Activated T-helper 17 cell treated with anti-CD3 and anti-CD28 coated beads, Interleukin-2, amount 50 U/mL, for 72 hours (primary cell): ENCODE measurements at regions not wholly inside any gene's neighbourhood (a gene's known extent, or its start where the extent isn't known, plus 50 kb on each side); places are given as distances from the start of the nearest gene placed in this dataset.

ENCODE experiments used
- ATAC-seq: fragments of 150-1000 bp; cut with Tn5 transposase; replicated peaks from 2 replicates; pipeline ENCODE4 v1.10.0; 2021; ENCODE audit warnings: mild to moderate bottlenecking, moderate library complexity
- H3K27ac Mint-ChIP-seq: one replicate; pipeline ENCODE4 v1.8.0; 2022; ENCODE audit warnings: mixed read lengths
- H3K27me3 Mint-ChIP-seq: one replicate; pipeline ENCODE4 v1.8.0; 2022; ENCODE audit warnings: mixed read lengths
- H3K36me3 Mint-ChIP-seq: one replicate; pipeline ENCODE4 v1.8.0; 2022; ENCODE audit warnings: low read depth, mild to moderate bottlenecking, mixed read lengths
- H3K4me1 Mint-ChIP-seq: one replicate; pipeline ENCODE4 v1.8.0; 2022; ENCODE audit warnings: mixed read lengths
- H3K4me3 Mint-ChIP-seq: one replicate; pipeline ENCODE4 v1.8.0; 2022; ENCODE audit warnings: mild to moderate bottlenecking, mixed read lengths
- H3K9me3 Mint-ChIP-seq: one replicate; pipeline ENCODE4 v1.8.0; 2022; ENCODE audit warnings: mixed read lengths

DNA sequence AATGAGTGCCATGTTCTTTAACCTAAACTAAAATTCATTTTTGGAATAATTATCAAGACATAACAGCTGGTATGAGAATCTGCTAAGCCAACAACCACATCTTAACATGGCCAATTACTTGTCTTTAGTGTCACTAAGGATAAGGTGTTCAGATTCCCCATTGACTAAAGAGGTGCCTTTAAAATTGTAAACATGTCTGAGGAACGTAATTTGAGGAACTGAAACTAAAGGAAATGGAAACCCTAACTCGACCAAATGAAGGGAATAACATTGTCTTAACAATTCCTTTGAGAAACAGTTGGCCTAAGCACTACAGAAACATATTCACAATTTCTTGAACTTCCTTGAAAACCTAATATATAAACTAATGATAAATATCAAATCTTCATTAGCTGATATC lies 355.4 kb upstream of the GULP1 start:
- Mint-ChIP-seq H3K27ac (no peak overlapping the region), H3K9me3 (no peaks in the 10 kb centered on the region)

DNA sequence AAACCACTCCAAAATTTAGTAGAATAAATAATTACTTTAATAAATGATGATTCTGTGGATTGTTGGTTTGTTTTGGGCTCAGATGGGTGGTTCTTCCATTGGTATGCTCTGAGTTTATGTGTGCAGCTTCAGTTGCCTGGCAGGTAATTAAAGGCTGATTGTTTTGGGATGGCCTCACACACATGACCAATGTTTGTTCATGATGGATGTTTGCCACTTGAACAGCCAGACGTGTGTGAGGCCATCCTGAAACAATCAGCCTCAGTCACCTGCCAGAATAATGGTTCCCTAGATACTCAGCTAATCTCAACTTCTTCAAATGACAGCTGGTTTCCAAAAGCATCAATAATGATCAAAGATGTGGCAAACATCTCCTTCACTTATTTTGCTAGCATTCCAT lies 352.5 kb upstream of the GULP1 start:
- Mint-ChIP-seq H3K36me3 (no peaks in the 10 kb centered on the region), H3K4me1 (no peaks in the 10 kb centered on the region), H3K9me3 (peaks cover 4% of the 10 kb centered on the region), H3K27me3 (no peaks in the 10 kb centered on the region), H3K4me3 (no peak overlapping the region), H3K27ac (no peak overlapping the region)
- no peak for ATAC-seq

More for the DNA sequence above, 355.4 kb upstream of the GULP1 start:
- Mint-ChIP-seq H3K4me3 (no peak overlapping the region), H3K36me3 (no peaks in the 10 kb centered on the region), H3K27me3 (no peaks in the 10 kb centered on the region), H3K4me1 (no peaks in the 10 kb centered on the region)
- no peak for ATAC-seq

DNA sequence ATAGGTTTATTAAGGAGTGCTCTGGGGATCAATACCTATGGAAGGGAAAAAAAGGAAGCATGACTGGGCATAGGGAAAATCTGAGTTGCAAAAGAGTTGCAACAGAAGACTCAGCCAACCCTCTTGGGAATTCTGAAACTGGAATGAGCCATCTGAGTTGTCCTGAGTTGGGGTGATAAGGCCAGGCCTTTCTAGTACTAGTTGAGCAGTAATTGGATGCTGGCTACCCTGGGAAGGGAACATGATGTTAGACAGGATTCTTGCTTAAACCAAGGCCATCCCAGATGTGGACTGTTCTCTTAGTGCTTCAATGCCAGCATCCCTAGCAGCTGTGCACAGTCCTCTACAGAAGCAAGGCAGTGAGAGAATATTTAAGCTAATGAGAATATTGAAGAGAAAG lies 348.8 kb upstream of the GULP1 start:
- Mint-ChIP-seq H3K27ac (no peak overlapping the region), H3K9me3 (peaks cover 8% of the 10 kb centered on the region), H3K4me1 (no peaks in the 10 kb centered on the region), H3K4me3 (no peak overlapping the region), H3K27me3 (no peaks in the 10 kb centered on the region), H3K36me3 (no peaks in the 10 kb centered on the region)
- no peak for ATAC-seq

DNA sequence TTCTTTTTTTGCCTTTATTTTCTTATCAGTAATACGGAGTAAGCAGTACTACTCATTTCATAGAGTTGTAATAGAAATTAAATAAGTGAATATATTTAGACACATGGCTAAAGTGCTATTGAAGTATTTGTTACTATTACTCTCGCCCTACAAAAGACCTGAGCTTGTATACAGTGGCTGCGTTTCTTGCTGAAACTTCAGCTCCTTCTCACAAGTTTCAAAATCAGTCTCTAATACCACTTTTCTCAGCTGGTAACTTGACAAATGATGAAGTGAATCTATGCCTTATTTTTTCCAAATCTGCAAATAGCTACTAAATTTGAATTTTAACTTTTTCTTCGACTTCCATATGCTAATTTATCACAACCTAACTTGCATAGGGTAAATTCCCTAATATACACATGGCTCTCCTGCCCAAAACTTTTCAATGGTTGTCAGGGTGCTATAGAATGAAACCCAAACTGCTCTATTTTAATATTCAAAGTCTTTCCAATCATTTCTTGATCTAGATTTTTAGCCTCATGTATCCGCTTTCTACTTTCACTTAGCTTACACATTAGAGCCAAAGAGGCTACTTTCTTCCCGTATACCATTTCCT lies 347.8 kb upstream of the GULP1 start:
- no peak overlapping the region for H3K27ac Mint-ChIP-seq
- no peak overlapping the region for H3K4me3 Mint-ChIP-seq
- H3K27me3 Mint-ChIP-seq, result no peaks in the 10 kb centered on the region
- H3K4me1 Mint-ChIP-seq, result no peaks in the 10 kb centered on the region
- peaks cover 8% of the 10 kb centered on the region for H3K9me3 Mint-ChIP-seq
- no peak for ATAC-seq
- H3K36me3 Mint-ChIP-seq, result no peaks in the 10 kb centered on the region

DNA sequence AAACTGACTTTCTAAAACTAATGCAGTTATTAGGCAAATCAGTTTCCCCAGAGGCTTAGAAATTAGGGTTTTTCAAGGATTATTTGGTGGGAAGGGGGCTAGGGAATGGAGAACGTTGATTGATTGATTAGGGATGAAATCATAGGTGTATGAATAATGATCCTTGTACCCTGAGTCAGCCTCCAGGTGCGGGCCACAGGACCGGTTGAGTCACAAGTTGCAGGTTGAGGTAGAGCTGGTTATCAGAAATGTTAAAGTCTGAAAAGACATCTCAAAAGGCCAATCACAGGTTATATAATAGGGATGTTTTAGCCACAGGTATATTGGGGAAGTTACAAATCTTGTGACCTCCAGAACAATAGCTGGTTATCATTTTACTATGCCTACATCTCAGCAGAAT lies 341.8 kb upstream of the GULP1 start:
- H3K9me3 Mint-ChIP-seq, result peaks cover 17% of the 10 kb centered on the region
- H3K36me3 Mint-ChIP-seq, result no peaks in the 10 kb centered on the region
- no peaks in the 10 kb centered on the region for H3K4me1 Mint-ChIP-seq
- H3K4me3 Mint-ChIP-seq, result no peak overlapping the region
- no peaks in the 10 kb centered on the region for H3K27me3 Mint-ChIP-seq
- ATAC-seq, result no peak
- no peak overlapping the region for H3K27ac Mint-ChIP-seq

DNA sequence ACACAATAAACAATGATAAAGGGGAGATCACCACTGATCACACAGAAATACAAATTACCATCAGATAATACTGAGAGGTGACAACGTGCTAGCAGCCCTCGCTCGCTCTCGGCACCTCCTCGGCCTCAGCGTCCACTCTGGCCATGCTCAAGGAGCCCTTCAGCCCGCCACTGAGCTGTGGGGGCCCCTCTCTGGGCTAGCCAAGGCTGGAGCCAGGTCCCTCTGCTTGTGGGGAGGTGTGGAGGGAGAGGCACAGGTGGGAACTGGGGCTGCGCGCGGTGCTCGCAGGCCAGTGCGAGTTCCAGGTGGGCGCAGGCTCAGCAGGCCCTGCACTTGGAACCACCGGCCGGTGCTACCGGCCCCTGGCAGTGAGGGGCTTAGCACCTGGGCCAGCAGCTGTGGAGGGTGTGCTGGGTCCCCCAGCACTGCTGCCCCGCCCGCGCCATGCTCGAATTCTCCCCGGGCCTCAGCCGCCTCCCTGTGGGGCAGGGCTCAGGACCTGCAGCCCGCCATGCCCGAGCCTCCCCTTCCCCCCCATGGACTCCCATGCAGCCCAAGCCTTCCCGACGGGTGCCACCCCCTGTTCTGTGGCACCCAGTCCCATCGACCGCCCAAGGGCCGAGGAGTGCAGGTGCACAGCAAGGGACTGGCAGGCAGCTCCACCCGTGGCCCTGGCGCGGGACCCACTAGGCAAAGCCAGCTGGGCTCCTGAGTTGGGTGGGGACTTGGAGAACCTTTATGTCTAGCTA lies 340.0 kb upstream of the GULP1 start:
- Mint-ChIP-seq H3K4me3 (no peak overlapping the region), H3K27me3 (no peaks in the 10 kb centered on the region), H3K36me3 (no peaks in the 10 kb centered on the region), H3K27ac (no peak overlapping the region), H3K9me3 (peaks cover 13% of the 10 kb centered on the region), H3K4me1 (no peaks in the 10 kb centered on the region)
- ATAC-seq, result no peak

DNA sequence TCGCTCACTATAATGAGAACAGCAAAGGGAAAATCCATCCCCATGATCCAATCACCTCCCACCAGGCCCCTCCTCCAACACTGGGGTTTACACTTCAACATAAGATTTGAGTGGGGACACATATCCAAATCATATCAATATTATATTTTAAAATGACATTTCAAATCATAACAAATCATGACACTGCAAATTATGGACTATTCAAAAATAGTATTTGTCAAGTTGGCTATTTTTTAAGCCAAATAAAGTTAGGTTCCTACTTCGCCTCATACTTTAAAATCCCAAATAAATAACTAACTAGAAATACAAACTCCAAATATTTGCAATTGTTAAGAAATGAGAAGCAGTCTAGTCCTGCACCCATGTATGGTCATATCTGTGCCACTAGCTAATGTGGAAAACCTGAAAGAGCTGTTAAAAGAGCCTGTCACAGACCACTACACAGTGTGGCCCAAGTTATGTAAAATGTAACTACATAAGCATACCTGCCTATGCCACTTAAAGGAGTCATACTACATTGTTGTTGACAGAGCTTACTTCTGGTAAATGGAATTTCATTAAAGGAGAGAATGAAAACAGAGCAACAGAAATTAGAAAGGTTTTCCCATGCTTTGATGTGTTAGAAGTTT lies 334.7 kb upstream of the GULP1 start:
- Mint-ChIP-seq H3K4me3 (no peak overlapping the region), H3K4me1 (no peaks in the 10 kb centered on the region), H3K36me3 (no peaks in the 10 kb centered on the region), H3K27ac (no peak overlapping the region), H3K9me3 (peaks cover 3% of the 10 kb centered on the region), H3K27me3 (no peaks in the 10 kb centered on the region)
- ATAC-seq, result no peak

DNA sequence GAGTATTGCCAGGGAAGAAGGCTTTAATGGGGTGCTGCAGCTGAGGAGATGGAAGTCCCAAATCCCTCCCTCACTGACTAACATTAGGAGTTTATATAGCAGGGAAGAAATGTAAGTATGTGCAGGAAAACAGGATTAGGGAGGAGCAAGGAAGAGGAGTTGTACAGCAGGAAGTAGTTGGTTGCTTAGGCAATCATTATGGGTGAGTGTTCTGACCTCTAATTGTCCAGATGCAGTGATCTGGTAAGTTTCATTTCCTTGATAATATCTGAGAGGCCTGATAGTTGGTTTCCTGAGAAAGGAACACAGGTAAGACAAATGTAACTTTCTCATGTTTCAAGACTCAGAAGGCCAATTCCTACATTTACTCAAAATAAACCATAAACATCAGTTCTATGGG lies 331.9 kb upstream of the GULP1 start:
- H3K4me1 Mint-ChIP-seq, result no peaks in the 10 kb centered on the region
- no peaks in the 10 kb centered on the region for H3K36me3 Mint-ChIP-seq
- no peak overlapping the region for H3K27ac Mint-ChIP-seq
- peaks cover 3% of the 10 kb centered on the region for H3K9me3 Mint-ChIP-seq
- ATAC-seq, result no peak
- no peak overlapping the region for H3K4me3 Mint-ChIP-seq
- no peaks in the 10 kb centered on the region for H3K27me3 Mint-ChIP-seq

DNA sequence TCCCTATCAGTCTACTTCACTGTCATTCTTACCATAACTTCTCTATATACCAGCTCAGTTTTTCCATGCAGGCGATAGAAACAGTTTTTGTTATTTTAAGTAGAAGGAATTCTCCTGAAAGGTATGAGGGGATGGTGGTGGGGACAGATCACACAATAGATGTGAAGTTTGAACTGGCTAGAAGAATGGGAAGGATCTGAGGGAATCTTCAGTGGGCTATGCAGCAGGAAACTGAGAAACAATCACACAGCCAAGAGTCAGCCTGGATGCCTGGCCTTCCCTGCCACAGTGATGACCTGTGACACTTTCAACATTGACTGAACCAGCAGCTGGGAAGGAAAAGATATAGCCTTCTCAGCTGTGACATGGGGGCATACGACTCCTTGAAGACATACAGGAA lies 329.1 kb upstream of the GULP1 start:
- Mint-ChIP-seq H3K27ac (no peak overlapping the region), H3K9me3 (no peaks in the 10 kb centered on the region), H3K4me1 (no peaks in the 10 kb centered on the region), H3K27me3 (no peaks in the 10 kb centered on the region), H3K4me3 (no peak overlapping the region), H3K36me3 (no peaks in the 10 kb centered on the region)
- no peak for ATAC-seq

DNA sequence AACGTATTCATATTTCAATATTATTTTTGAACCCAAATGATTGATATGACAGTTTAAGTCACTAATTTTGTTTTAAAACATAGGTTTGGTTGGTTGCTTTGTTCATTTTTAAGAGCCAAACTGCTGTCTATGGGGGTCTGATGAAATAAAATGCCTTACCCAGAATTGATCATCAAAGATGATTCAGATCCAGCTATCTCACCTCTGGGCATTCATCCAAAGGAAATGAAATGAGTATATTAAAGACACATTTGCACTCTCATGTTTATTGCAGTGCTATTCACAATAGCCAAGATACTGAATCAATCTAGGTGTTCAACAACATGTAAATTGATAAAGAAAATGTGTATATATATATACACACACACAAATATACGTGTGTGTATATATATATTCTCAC lies 326.9 kb upstream of the GULP1 start:
- ATAC-seq, result no peak
- no peaks in the 10 kb centered on the region for H3K4me1 Mint-ChIP-seq
- no peak overlapping the region for H3K27ac Mint-ChIP-seq
- no peaks in the 10 kb centered on the region for H3K27me3 Mint-ChIP-seq
- no peaks in the 10 kb centered on the region for H3K9me3 Mint-ChIP-seq
- H3K36me3 Mint-ChIP-seq, result no peaks in the 10 kb centered on the region
- H3K4me3 Mint-ChIP-seq, result no peak overlapping the region

DNA sequence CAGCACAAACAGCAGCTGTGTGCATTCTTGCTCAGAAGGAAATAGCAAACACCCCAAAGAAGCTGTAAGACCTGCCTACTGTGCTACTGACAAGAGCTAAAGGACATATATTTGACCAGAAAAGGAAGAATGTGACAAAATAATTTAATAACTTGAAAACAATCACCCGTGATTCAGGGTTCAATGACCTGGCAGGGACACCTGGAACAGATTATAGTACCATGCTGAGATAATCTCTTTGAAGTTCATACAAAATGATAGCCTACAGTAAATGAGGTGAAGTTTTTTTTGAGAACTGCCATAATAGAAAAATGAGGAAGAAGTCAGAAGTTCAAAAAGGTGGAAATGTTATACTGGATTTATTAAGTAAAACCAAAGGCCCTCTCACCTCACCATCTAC lies 324.8 kb upstream of the GULP1 start:
- H3K4me1 Mint-ChIP-seq, result no peaks in the 10 kb centered on the region
- ATAC-seq, result no peak
- H3K9me3 Mint-ChIP-seq, result peaks cover 3% of the 10 kb centered on the region
- no peak overlapping the region for H3K27ac Mint-ChIP-seq
- H3K36me3 Mint-ChIP-seq, result no peaks in the 10 kb centered on the region
- no peak overlapping the region for H3K4me3 Mint-ChIP-seq
- no peaks in the 10 kb centered on the region for H3K27me3 Mint-ChIP-seq

DNA sequence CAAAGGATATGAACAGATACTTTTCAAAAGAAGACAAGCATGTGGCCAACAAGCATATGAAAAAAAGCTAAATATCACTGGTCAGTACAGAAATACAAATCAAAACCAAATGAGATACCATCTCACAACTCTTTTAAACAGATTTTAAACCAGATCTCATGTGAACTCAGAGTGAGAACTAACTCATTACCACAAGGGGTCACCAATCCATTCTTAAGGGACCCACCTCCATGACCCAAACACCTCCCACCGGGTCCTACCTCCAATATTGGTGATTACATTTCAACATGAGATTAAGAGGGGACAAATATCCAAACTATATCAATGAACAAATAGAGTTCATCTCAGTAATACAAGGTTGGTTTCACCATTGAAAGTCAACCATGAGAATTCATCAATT lies 319.8 kb upstream of the GULP1 start:
- no peak for ATAC-seq
- no peak overlapping the region for H3K4me3 Mint-ChIP-seq
- H3K27me3 Mint-ChIP-seq, result no peaks in the 10 kb centered on the region
- peaks cover 3% of the 10 kb centered on the region for H3K9me3 Mint-ChIP-seq
- H3K4me1 Mint-ChIP-seq, result no peaks in the 10 kb centered on the region
- H3K36me3 Mint-ChIP-seq, result no peaks in the 10 kb centered on the region
- no peak overlapping the region for H3K27ac Mint-ChIP-seq

DNA sequence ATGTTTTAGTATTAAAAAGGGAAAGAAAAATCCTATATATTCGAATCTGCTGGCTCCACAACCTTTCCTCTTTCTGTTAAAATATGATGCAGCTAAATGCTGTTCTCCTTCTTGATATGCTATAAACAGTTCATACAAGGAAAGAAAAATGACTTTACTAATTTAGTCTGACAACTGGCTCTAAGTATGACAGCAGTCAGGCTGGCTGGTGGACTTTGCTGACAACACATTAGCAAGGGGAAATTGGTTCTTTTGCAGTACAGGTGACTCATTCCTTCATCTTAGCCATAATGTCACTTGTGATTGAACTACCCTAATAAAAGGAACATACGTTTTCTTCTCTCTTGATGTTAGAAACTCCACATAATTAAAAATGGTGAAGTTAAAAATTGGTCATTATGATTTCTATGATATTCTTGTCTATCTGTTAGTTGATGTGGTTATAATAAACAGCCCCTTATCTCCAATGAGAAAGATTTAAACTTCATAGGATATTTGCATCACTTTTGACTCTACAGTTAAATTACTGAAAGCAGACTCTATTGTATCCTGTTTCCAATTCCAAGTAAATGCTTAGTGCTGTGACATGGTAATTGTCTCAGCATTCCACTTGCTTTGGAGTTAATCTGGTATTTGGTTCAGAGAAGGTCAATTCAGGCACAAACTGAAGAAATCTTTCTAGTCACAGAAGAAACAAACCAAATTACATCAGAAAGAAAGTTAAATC lies 315.3 kb upstream of the GULP1 start:
- Mint-ChIP-seq H3K4me3 (no peak overlapping the region), H3K27me3 (no peaks in the 10 kb centered on the region), H3K36me3 (no peaks in the 10 kb centered on the region), H3K27ac (no peak overlapping the region), H3K9me3 (no peaks in the 10 kb centered on the region), H3K4me1 (no peaks in the 10 kb centered on the region)
- ATAC-seq, result no peak

DNA sequence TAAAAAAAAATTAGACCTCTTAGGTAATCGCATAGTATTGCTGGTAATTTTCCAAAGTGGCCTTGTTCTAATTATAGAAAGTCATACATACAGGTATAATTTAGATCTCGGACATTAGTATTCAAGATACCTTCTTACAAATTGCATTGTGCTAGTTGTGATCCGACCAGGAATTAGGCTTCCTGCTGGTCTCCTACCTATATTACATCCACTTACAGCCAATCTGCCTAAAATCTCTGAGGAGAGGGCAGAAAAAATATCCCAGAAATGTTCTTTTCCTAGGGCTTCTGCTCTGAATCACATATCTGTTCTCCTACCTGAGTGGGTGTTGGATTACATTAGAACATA lies 314.7 kb upstream of the GULP1 start:
- no peaks in the 10 kb centered on the region for H3K36me3 Mint-ChIP-seq
- ATAC-seq, result no peak
- no peak overlapping the region for H3K4me3 Mint-ChIP-seq
- no peaks in the 10 kb centered on the region for H3K4me1 Mint-ChIP-seq
- H3K27me3 Mint-ChIP-seq, result no peaks in the 10 kb centered on the region
- no peak overlapping the region for H3K27ac Mint-ChIP-seq
- no peaks in the 10 kb centered on the region for H3K9me3 Mint-ChIP-seq

DNA sequence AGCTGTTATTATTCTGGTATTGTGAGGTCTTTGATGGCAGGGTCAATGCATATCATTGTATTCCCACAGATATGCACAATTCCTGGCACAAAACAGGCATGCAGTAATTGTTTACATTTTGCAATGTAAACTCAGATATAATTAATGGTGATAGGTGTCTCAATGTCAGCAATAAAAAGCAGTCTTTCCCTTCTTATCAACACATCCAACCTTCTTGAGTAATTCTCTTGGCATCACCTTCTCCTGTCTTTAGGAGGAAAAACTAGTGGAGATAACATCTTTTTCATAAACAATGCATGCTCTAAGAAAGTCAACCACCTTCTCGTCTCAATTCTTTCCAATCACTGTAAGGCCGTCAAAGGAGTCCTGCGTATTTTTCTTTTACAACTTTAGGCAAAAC lies 313.3 kb upstream of the GULP1 start:
- H3K9me3 Mint-ChIP-seq, result no peaks in the 10 kb centered on the region
- no peaks in the 10 kb centered on the region for H3K27me3 Mint-ChIP-seq
- H3K27ac Mint-ChIP-seq, result no peak overlapping the region
- no peaks in the 10 kb centered on the region for H3K36me3 Mint-ChIP-seq
- no peak overlapping the region for H3K4me3 Mint-ChIP-seq
- no peak for ATAC-seq
- H3K4me1 Mint-ChIP-seq, result no peaks in the 10 kb centered on the region
